ENCODE measurements at regions not wholly inside any gene's neighbourhood (a gene's known extent, or its start where the extent isn't known, plus 50 kb on each side); places are given as distances from the start of the nearest gene placed in this dataset.

- no peak overlapping the region for H3K4me2 ChIP-seq (ENCODE audit: low read length)
- H3K4me1 ChIP-seq (ENCODE audit: insufficient read depth, low read length), result no peaks in the 10 kb centered on the region
- Mint-ChIP-seq H3K4me1 (ENCODE audit: low read depth, unreplicated experiment) (peaks cover 8% of the 10 kb centered on the region), H3K27me3 (ENCODE audit: low read depth, unreplicated experiment) (no peaks in the 10 kb centered on the region), H3K27ac (ENCODE audit: unreplicated experiment) (no peak overlapping the region), H3K36me3 (ENCODE audit: low read depth, unreplicated experiment) (peaks cover 18% of the 10 kb centered on the region), H3K4me3 (ENCODE audit: unreplicated experiment) (no peak overlapping the region), H3K9me3 (ENCODE audit: unreplicated experiment) (no peaks in the 10 kb centered on the region)
- no peaks in the 10 kb centered on the region for H3K27me3 ChIP-seq (ENCODE audit: insufficient read depth, low read length)
- no peak for DNase-seq (ENCODE audit: low read depth)
- H3K9ac ChIP-seq (ENCODE audit: low read length), result no peak overlapping the region
- no peak overlapping the region for H3K27ac ChIP-seq (ENCODE audit: low read depth, low read length)
- FAIRE-seq, result peak; percentile 9
- H3K79me2 ChIP-seq (ENCODE audit: insufficient read depth, low read length), result no peaks in the 10 kb centered on the region
- no peak overlapping the region for H3K4me3 ChIP-seq (ENCODE audit: insufficient read depth, low read depth, low read length)
- no peaks in the 10 kb centered on the region for H3K36me3 ChIP-seq (ENCODE audit: insufficient read depth, low read length)
- no peak overlapping the region for H2AFZ ChIP-seq (ENCODE audit: low read depth, low read length)
- TF ChIP-seq EZH2 (IDR thresholded peaks at IDR 0.05; ENCODE audit: insufficient read depth, low read length) (no peak), CTCF (IDR thresholded peaks at IDR 0.05; ENCODE audit: insufficient read depth, low read depth, low read length) (no peak)
- peaks cover 13% of the 10 kb centered on the region for H4K20me1 ChIP-seq (ENCODE audit: insufficient read depth, low read length)
- H3K9me3 ChIP-seq (ENCODE audit: insufficient read depth, low read depth, low read length), result no peaks in the 10 kb centered on the region
Measured at GRCh38 chr9:109956717-109957440, 176.9 kb downstream of the PALM2AKAP2 start.

GRCh38 chr9:109959679-109960078, 179.7 kb downstream of the PALM2AKAP2 start:
- Histone ChIP-seq H3K27ac (ENCODE audit: low read depth, low read length) (no peak overlapping the region), H3K27me3 (ENCODE audit: insufficient read depth, low read length) (no peaks in the 10 kb centered on the region), H3K4me1 (ENCODE audit: insufficient read depth, low read length) (no peaks in the 10 kb centered on the region), H3K9me3 (ENCODE audit: insufficient read depth, low read depth, low read length) (no peaks in the 10 kb centered on the region), H4K20me1 (ENCODE audit: insufficient read depth, low read length) (peaks cover 13% of the 10 kb centered on the region), H3K36me3 (ENCODE audit: insufficient read depth, low read length) (no peaks in the 10 kb centered on the region), H3K4me3 (ENCODE audit: insufficient read depth, low read depth, low read length) (no peak overlapping the region), H3K4me2 (ENCODE audit: low read length) (no peak overlapping the region), H2AFZ (ENCODE audit: low read depth, low read length) (no peak overlapping the region), H3K9ac (ENCODE audit: low read length) (no peak overlapping the region), H3K79me2 (ENCODE audit: insufficient read depth, low read length) (no peaks in the 10 kb centered on the region)
- H3K9me3 Mint-ChIP-seq (ENCODE audit: unreplicated experiment), result no peaks in the 10 kb centered on the region
- FAIRE-seq (no peak), DNase-seq (ENCODE audit: low read depth) (no peak)
- TF ChIP-seq EZH2 (IDR thresholded peaks at IDR 0.05; ENCODE audit: insufficient read depth, low read length) (no peak), CTCF (IDR thresholded peaks at IDR 0.05; ENCODE audit: insufficient read depth, low read depth, low read length) (no peak)
- no peak overlapping the region for H3K4me3 Mint-ChIP-seq (ENCODE audit: unreplicated experiment)
- H3K36me3 Mint-ChIP-seq (ENCODE audit: low read depth, unreplicated experiment), result peaks cover 20% of the 10 kb centered on the region
- H3K27me3 Mint-ChIP-seq (ENCODE audit: low read depth, unreplicated experiment), result no peaks in the 10 kb centered on the region
- no peak overlapping the region for H3K27ac Mint-ChIP-seq (ENCODE audit: unreplicated experiment)
- peaks cover 8% of the 10 kb centered on the region for H3K4me1 Mint-ChIP-seq (ENCODE audit: low read depth, unreplicated experiment)

GRCh38 chr9:109961626-109962025, 181.6 kb downstream of the PALM2AKAP2 start:
- Histone ChIP-seq H3K36me3 (ENCODE audit: insufficient read depth, low read length) (no peaks in the 10 kb centered on the region), H3K79me2 (ENCODE audit: insufficient read depth, low read length) (no peaks in the 10 kb centered on the region), H3K4me2 (ENCODE audit: low read length) (no peak overlapping the region), H3K27ac (ENCODE audit: low read depth, low read length) (no peak overlapping the region), H2AFZ (ENCODE audit: low read depth, low read length) (no peak overlapping the region), H3K4me1 (ENCODE audit: insufficient read depth, low read length) (no peaks in the 10 kb centered on the region), H3K9me3 (ENCODE audit: insufficient read depth, low read depth, low read length) (no peaks in the 10 kb centered on the region), H3K9ac (ENCODE audit: low read length) (no peak overlapping the region), H3K27me3 (ENCODE audit: insufficient read depth, low read length) (no peaks in the 10 kb centered on the region), H3K4me3 (ENCODE audit: insufficient read depth, low read depth, low read length) (no peak overlapping the region), H4K20me1 (ENCODE audit: insufficient read depth, low read length) (peaks cover 11% of the 10 kb centered on the region)
- H3K9me3 Mint-ChIP-seq (ENCODE audit: unreplicated experiment), result no peaks in the 10 kb centered on the region
- H3K27ac Mint-ChIP-seq (ENCODE audit: unreplicated experiment), result no peak overlapping the region
- H3K4me3 Mint-ChIP-seq (ENCODE audit: unreplicated experiment), result no peak overlapping the region
- no peak for FAIRE-seq
- DNase-seq (ENCODE audit: low read depth), result no peak
- H3K36me3 Mint-ChIP-seq (ENCODE audit: low read depth, unreplicated experiment), result peaks cover 26% of the 10 kb centered on the region
- peaks cover 6% of the 10 kb centered on the region for H3K4me1 Mint-ChIP-seq (ENCODE audit: low read depth, unreplicated experiment)
- H3K27me3 Mint-ChIP-seq (ENCODE audit: low read depth, unreplicated experiment), result no peaks in the 10 kb centered on the region
- no peak for TF ChIP-seq CTCF (IDR thresholded peaks at IDR 0.05; ENCODE audit: insufficient read depth, low read depth, low read length)
- TF ChIP-seq EZH2 (IDR thresholded peaks at IDR 0.05; ENCODE audit: insufficient read depth, low read length), result no peak
